Lung (tissue), 11 donors: ENCODE measurements at regions not wholly inside any gene's neighbourhood (a gene's known extent, or its start where the extent isn't known, plus 50 kb on each side); places are given as distances from the start of the nearest gene placed in this dataset.

Experiments used
- ATAC-seq: fragments of 200-7000 bp; cut with Tn5 transposase; one replicate; pipeline ENCODE4 v1.9.1; 2020; ENCODE audit warnings: moderate number of reproducible peaks; ENCODE audit not compliant: insufficient read depth, low FRiP score
- DNase-seq, 3 donors: peaks; one replicate each; pipeline ENCODE4 v3.0.0-alpha.2; 2013 to 2017
- H3K27ac ChIP-seq, 2 donors: one replicate each; pipeline ENCODE4 v1.5.1; 2013; ENCODE audit warnings: mild to moderate bottlenecking in 2 of 2, moderate library complexity in 2 of 2, control low read depth in 1 of 2, inconsistent platforms in 1 of 2, low read depth in 1 of 2, low read length in 1 of 2
- H3K27me3 ChIP-seq, 3 donors: one replicate each; pipeline ENCODE4 v1.5.1; 2013; ENCODE audit warnings: low read length in 2 of 3; ENCODE audit not compliant: control insufficient read depth in 3 of 3, insufficient read depth in 3 of 3
- H3K36me3 ChIP-seq, 4 donors: one replicate each; pipeline ENCODE4 v1.5.1; 2013; ENCODE audit warnings: low read length in 4 of 4, mild to moderate bottlenecking in 1 of 4, moderate library complexity in 1 of 4; ENCODE audit not compliant: control insufficient read depth in 4 of 4, insufficient read depth in 4 of 4
- H3K4me1 ChIP-seq, 5 donors: one replicate each; pipeline ENCODE4 v1.5.1; 2013; ENCODE audit warnings: low read length in 5 of 5, mild to moderate bottlenecking in 2 of 5, moderate library complexity in 1 of 5; ENCODE audit not compliant: control insufficient read depth in 5 of 5, insufficient read depth in 5 of 5
- H3K4me3 ChIP-seq: one replicate; pipeline ENCODE4 v1.5.1; 2013; ENCODE audit warnings: mild to moderate bottlenecking, control low read depth, moderate library complexity
- H3K9ac ChIP-seq, 2 donors: one replicate each; pipeline ENCODE4 v1.5.1; 2013; ENCODE audit warnings: low read length in 2 of 2, control low read depth in 1 of 2; ENCODE audit not compliant: insufficient read depth in 1 of 2
- H3K9me3 ChIP-seq, 4 donors: one replicate each; pipeline ENCODE4 v1.5.1; 2013; ENCODE audit warnings: low read length in 3 of 4, mild to moderate bottlenecking in 1 of 4, moderate library complexity in 1 of 4; ENCODE audit not compliant: control insufficient read depth in 4 of 4, insufficient read depth in 3 of 4
- CTCF ChIP-seq: IDR thresholded peaks from 2 replicates; pipeline ENCODE4 v1.5.1; 2012; ENCODE audit warnings: mild to moderate bottlenecking; ENCODE audit errors: control extremely low read depth, extremely low read depth
- WGBS, 2 donors: extraction: QIAGEN DNeasy Blood & Tissue Kit; methylation state at CpG; one replicate each; pipeline ENCODE4 v1.1.7; 2013; 5-methylcytosine and 5-hydroxymethylcytosine counted together
- donor health status: control.
- donor health status: control.
- donor health status: Bipolar disorder and iron deficiency.
- donor health status: healthy.
- donor health status: DM: yes; HTN: yes; CAD: no.

- Histone ChIP-seq H3K36me3 (no peaks in the 10 kb centered on the region), H3K27ac (no peak overlapping the region), H3K4me3 (no peak overlapping the region), H3K9ac (no peak overlapping the region), H3K9me3 (peaks cover 0 to 3% (median 1%) of the 10 kb centered on the region in 4 donors), H3K27me3 (no peaks in the 10 kb centered on the region), H3K4me1 (no peaks in the 10 kb centered on the region)
- no peak for TF ChIP-seq CTCF
- DNase-seq (no peak), ATAC-seq (no peak)
- 82 to 83% methylated on average over 3 of the region's 3 CpGs for WGBS, 2 donors
Observed at GRCh38 chr11:39917256-39917655, 1542.2 kb downstream of the LRRC4C start.

- no peak for TF ChIP-seq CTCF
- Histone ChIP-seq H3K27me3 (no peaks in the 10 kb centered on the region), H3K4me1 (no peaks in the 10 kb centered on the region), H3K4me3 (no peak overlapping the region), H3K9ac (no peak overlapping the region), H3K27ac (no peak overlapping the region), H3K9me3 (peaks cover 0 to 4% (median 0%) of the 10 kb centered on the region in 4 donors), H3K36me3 (no peaks in the 10 kb centered on the region)
- DNase-seq (no peak), ATAC-seq (no peak)
Observed at GRCh38 chr11:39910087-39910486, 1549.4 kb downstream of the LRRC4C start.

GRCh38 chr11:39860931-39861330 is 1598.5 kb downstream of the LRRC4C start:
- no peak overlapping the region for H3K4me3 ChIP-seq
- 61 to 72% methylated on average over 3 of the region's 3 CpGs for WGBS, 2 donors
- no peak for ATAC-seq
- H3K27ac ChIP-seq: no peak overlapping the region
- H3K9ac ChIP-seq: no peak overlapping the region
- no peaks in the 10 kb centered on the region for H3K36me3 ChIP-seq
- peaks cover 0 to 3% (median 0%) of the 10 kb centered on the region in 4 donors for H3K9me3 ChIP-seq
- TF ChIP-seq CTCF: no peak
- H3K4me1 ChIP-seq: no peaks in the 10 kb centered on the region
- no peaks in the 10 kb centered on the region for H3K27me3 ChIP-seq
- DNase-seq: peak in 1 of 3 donors; percentile 11

- Histone ChIP-seq H3K27ac (no peak overlapping the region), H3K9me3 (peaks cover 0 to 5% (median 2%) of the 10 kb centered on the region in 4 donors), H3K27me3 (no peaks in the 10 kb centered on the region), H3K36me3 (no peaks in the 10 kb centered on the region), H3K4me3 (no peak overlapping the region), H3K4me1 (peaks cover 0 to 9% (median 0%) of the 10 kb centered on the region in 5 donors), H3K9ac (no peak overlapping the region)
- DNase-seq: peak; percentile 34 to 80 (median 75)
- 66 to 77% methylated on average over 2 of the region's 2 CpGs for WGBS, 2 donors
- ATAC-seq: no peak
- TF ChIP-seq CTCF: no peak
Observed at GRCh38 chr11:39817241-39817640, 1642.2 kb downstream of the LRRC4C start.
